Coronary artery (tissue), 2 donors: ENCODE measurements at regions not wholly inside any gene's neighbourhood (a gene's known extent, or its start where the extent isn't known, plus 50 kb on each side); places are given as distances from the start of the nearest gene placed in this dataset.

ENCODE experiments used
- DNase-seq: peaks from one replicate; pipeline ENCODE4 v3.0.0-alpha.2; 2017; ENCODE audit warnings: low spot score
- H3K27ac ChIP-seq, 2 donors: fragments of 200-600 bp; sonication (generic); one replicate each; pipeline ENCODE4 v1.5.1; 2016 to 2019
- H3K4me3 ChIP-seq: fragments of 200-600 bp; sonication (generic); 2 replicates; pipeline ENCODE4 v1.5.1; 2016; ENCODE audit warnings: mild to moderate bottlenecking, moderate library complexity
- TF ChIP-seq, protein P1 (sequence below): fragments of 200-600 bp; sonication (generic); IDR thresholded peaks from one replicate; pipeline ENCODE4 v1.5.1; 2019; ENCODE audit warnings: antibody characterized with exemption

DNA sequence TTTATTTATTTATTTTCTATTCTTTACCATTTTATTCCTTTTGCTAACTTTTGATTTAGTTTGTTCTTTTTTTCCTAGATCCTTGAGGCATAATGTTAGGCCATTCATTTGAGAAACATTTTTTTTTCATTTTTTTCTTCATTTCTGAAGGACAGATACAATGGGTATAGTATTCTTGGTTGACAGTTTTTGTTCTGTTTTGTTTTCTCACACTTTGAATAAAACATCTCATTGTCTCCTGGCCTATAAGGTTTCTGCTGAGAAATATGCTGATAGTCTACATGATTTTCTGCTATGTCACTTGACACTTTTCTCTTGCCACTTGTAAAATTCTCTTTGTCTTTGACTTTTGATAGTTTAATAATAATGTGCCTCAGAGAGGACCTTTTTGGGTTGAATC is 294.6 kb upstream of the EPHA7 start:
- no peak for DNase-seq
- no peak overlapping the region for H3K27ac ChIP-seq
- H3K4me3 ChIP-seq = no peak overlapping the region
- TF ChIP-seq, protein P1, sequence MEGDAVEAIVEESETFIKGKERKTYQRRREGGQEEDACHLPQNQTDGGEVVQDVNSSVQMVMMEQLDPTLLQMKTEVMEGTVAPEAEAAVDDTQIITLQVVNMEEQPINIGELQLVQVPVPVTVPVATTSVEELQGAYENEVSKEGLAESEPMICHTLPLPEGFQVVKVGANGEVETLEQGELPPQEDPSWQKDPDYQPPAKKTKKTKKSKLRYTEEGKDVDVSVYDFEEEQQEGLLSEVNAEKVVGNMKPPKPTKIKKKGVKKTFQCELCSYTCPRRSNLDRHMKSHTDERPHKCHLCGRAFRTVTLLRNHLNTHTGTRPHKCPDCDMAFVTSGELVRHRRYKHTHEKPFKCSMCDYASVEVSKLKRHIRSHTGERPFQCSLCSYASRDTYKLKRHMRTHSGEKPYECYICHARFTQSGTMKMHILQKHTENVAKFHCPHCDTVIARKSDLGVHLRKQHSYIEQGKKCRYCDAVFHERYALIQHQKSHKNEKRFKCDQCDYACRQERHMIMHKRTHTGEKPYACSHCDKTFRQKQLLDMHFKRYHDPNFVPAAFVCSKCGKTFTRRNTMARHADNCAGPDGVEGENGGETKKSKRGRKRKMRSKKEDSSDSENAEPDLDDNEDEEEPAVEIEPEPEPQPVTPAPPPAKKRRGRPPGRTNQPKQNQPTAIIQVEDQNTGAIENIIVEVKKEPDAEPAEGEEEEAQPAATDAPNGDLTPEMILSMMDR = no peak

DNA sequence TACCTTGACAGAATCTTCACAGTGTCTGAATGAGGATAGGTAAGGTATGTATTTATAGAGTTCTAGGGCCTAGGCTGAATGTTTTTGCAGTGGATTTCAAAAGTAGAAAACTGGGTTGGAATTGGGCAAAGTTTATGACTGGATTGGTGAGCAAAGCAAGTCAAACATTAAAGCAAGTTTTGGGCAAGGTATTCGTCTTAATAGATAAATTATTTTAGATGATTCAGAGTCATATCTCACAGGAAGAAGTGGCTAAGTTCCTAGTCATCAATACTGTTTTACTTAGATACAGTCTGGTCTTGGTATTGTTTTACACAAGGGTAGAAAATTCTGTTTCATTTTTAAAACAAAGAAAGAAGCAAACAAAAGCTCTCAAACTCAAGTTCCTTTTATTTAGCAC is 284.1 kb upstream of the EPHA7 start:
- Histone ChIP-seq H3K4me3 (no peak overlapping the region), H3K27ac (no peak overlapping the region)
- TF ChIP-seq, protein P1 = no peak
- DNase-seq = no peak

DNA sequence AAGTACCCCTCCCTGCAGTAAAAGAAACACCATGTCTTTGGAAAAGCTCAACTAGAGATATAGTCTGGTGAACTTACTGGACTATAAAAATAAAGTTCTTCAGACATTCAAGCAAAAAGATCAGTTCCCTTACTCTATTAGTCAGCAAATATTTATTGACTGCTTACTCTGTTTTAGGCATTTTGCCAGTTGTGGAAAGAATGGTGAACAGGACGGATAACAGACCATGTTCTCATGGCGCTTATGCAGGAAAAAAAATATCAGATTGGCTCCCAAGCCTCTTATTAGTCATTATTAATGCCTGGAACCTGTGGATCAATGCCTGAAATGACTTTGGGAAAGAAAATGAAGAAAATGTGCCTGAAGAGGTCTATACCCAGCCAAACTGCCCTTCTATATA is 282.2 kb upstream of the EPHA7 start:
- Histone ChIP-seq H3K27ac (no peak overlapping the region), H3K4me3 (no peak overlapping the region)
- no peak for DNase-seq
- TF ChIP-seq, protein P1 = no peak

DNA sequence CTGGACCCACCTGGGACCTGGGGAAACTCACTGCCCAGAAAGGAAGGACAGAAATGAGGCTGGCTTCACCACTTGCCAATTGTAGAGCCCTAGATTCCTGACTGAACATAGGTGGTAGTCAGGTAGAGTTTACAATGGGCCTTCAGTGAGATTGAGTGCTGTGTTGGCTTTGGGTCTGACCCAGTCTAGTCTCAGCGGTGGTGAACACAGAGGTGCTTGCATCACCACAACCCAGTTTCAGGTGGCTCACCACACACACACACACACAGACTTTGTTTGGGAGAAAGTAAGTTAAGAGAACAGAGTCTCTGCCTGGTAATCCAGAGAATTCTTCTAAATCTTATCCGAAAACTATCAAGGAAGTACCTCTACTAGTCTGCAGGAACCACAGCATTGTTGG is 266.1 kb upstream of the EPHA7 start:
- TF ChIP-seq, protein P1 = no peak
- no peak for DNase-seq
- Histone ChIP-seq H3K27ac (no peak overlapping the region), H3K4me3 (no peak overlapping the region)

DNA sequence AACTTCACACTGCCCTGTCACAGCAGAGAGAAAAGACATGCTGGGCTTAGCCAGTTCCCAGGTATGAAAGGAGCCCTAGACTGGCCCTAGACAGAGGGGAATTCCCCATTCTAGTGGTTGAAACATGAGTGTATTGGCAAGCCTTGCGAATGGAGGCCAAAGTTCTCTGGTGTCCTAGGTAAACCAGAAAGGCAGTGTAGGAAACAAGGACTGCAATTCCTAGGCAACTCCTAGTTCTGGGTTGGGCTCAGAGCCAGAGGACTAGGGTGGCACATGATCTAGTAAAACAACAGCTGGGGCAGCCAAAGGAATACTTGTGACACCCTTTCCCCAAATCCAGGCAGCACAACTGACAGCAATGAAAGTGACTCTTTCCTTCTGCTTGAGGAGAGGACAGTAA is 265.0 kb upstream of the EPHA7 start:
- TF ChIP-seq, protein P1 = no peak
- DNase-seq = no peak
- Histone ChIP-seq H3K27ac (no peak overlapping the region), H3K4me3 (no peak overlapping the region)

GRCh38 chr6:93679836-93680235 is 260.5 kb upstream of the EPHA7 start:
- DNase-seq = no peak
- H3K27ac ChIP-seq = no peak overlapping the region
- no peak overlapping the region for H3K4me3 ChIP-seq
- TF ChIP-seq, protein P1 = no peak

- Histone ChIP-seq H3K4me3 (peak overlapping the region; percentile 6), H3K27ac (no peak overlapping the region)
- TF ChIP-seq, protein P1 = no peak
- no peak for DNase-seq
Measured at GRCh38 chr6:93678841-93679454, 259.6 kb upstream of the EPHA7 start.
